Vagina (tissue), 2 donors: ENCODE measurements at regions not wholly inside any gene's neighbourhood (a gene's known extent, or its start where the extent isn't known, plus 50 kb on each side); places are given as distances from the start of the nearest gene placed in this dataset.

Experiments used
- POLR2AphosphoS5 ChIP-seq, 2 donors: sonication (generic); formaldehyde crosslinking; IDR thresholded peaks; one replicate each; pipeline ENCODE4 v1.9.0; 2017; ENCODE audit warnings: antibody characterized with exemption in 2 of 2, mild to moderate bottlenecking in 2 of 2, low read depth in 1 of 2; ENCODE audit not compliant: insufficient read depth in 1 of 2
- TF ChIP-seq, protein P1 (sequence below), 3 experiments: fragments of 450-650 bp in 2 of 3; fragments of 200-600 bp in 1 of 3; sonication (generic) in 1 of 3; IDR thresholded peaks; one replicate each; pipeline ENCODE4 v1.5.1; 2017 to 2019; ENCODE audit warnings: antibody characterized with exemption in 3 of 3, mild to moderate bottlenecking in 2 of 3, moderate library complexity in 2 of 3

GRCh38 chr13:72456486-72456885, 270.9 kb downstream of the MZT1 start:
- TF ChIP-seq, protein P1, sequence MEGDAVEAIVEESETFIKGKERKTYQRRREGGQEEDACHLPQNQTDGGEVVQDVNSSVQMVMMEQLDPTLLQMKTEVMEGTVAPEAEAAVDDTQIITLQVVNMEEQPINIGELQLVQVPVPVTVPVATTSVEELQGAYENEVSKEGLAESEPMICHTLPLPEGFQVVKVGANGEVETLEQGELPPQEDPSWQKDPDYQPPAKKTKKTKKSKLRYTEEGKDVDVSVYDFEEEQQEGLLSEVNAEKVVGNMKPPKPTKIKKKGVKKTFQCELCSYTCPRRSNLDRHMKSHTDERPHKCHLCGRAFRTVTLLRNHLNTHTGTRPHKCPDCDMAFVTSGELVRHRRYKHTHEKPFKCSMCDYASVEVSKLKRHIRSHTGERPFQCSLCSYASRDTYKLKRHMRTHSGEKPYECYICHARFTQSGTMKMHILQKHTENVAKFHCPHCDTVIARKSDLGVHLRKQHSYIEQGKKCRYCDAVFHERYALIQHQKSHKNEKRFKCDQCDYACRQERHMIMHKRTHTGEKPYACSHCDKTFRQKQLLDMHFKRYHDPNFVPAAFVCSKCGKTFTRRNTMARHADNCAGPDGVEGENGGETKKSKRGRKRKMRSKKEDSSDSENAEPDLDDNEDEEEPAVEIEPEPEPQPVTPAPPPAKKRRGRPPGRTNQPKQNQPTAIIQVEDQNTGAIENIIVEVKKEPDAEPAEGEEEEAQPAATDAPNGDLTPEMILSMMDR (IDR thresholded peaks at IDR 0.05) = no peak
- no peak for TF ChIP-seq POLR2AphosphoS5 (IDR thresholded peaks at IDR 0.05; ENCODE audit: insufficient read depth in 1 of 2, low read depth in 1 of 2)
